T47D (cell line): ENCODE measurements at regions not wholly inside any gene's neighbourhood (a gene's known extent, or its start where the extent isn't known, plus 50 kb on each side); places are given as distances from the start of the nearest gene placed in this dataset.

Source experiments
- DNase-seq, 2 experiments: peaks; one replicate each; pipeline versions ENCODE4 v3.0.0 to v3.0.0-alpha.2; 2011 to 2012; ENCODE audit warnings: low read depth in 1 of 2, low spot score in 1 of 2
- JUND ChIP-seq: IDR thresholded peaks from 2 replicates; pipeline ENCODE4 v1.6.1; 2012; ENCODE audit warnings: low read depth
- in situ Hi-C: cut with HindIII; loops from 2 replicates; pipeline ENCODE4 v1.10.0; 2016; ENCODE audit warnings: low sequenced_read_pairs, low pct_unique_long_range_greater_than_20kb

DNA sequence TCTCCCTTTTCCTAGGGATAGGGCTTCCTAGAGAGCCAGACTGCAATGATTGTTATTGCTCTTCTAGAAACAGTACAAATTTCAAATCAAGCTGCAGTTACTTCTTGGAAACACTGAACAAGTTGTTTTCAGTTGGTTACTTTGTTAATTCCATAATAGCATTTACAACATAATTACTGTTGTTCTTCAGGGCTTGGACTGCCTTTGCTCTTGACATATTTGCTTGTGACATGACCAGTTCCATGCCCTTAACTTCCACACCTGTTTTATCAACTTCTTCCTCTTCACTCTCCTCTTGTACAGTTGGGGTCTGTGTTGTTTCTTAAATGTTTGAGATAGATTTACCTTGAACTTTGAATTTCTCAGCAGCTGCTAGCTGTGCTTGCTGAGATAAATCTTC lies 104.4 kb downstream of the SEC23IP start:
- in situ Hi-C loops: no loop called here
- no peak for TF ChIP-seq JUND
- DNase-seq: no peak

DNA sequence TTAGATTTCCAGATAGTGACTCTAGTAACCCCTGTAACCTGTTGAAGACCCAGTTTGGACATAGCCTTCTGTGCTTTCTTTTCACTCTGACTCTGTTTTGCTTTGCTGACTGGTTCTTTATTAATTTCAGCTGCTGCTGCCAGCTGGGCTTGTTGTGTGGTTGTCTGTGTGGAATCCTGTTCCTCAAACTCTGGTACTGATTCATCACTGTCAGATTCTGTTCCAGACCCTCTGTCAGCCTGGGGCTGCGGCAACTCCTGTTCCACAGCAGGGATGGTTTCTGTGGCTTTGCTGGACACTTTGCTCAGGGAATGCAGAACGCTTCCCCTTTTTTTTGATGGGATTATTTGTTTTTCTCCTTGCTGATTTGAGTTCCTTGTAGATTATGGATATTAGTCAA lies 104.9 kb downstream of the SEC23IP start:
- no peak for DNase-seq
- no peak for TF ChIP-seq JUND
- in situ Hi-C loops: no loop called here

DNA sequence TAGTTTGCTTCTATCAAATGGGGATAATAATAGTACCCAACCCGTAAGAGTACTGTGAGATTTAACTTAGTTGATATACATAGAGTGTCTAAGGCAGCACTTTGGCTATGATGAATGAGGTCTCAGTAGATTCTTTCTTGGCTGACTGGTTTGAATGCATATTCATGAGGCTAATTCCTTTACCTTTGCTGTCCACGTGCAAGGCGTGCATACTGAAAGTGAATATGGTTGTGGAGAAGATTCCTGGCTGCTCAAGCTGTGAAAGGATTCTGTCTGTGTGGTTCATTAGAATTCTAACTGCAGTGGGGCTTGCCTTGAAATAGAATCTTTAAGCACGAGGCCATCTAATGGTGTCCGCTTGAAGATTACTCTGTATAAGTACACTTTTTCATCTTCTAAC lies 110.3 kb downstream of the SEC23IP start:
- DNase-seq: no peak
- in situ Hi-C loops: no loop called here
- no peak for TF ChIP-seq JUND

DNA sequence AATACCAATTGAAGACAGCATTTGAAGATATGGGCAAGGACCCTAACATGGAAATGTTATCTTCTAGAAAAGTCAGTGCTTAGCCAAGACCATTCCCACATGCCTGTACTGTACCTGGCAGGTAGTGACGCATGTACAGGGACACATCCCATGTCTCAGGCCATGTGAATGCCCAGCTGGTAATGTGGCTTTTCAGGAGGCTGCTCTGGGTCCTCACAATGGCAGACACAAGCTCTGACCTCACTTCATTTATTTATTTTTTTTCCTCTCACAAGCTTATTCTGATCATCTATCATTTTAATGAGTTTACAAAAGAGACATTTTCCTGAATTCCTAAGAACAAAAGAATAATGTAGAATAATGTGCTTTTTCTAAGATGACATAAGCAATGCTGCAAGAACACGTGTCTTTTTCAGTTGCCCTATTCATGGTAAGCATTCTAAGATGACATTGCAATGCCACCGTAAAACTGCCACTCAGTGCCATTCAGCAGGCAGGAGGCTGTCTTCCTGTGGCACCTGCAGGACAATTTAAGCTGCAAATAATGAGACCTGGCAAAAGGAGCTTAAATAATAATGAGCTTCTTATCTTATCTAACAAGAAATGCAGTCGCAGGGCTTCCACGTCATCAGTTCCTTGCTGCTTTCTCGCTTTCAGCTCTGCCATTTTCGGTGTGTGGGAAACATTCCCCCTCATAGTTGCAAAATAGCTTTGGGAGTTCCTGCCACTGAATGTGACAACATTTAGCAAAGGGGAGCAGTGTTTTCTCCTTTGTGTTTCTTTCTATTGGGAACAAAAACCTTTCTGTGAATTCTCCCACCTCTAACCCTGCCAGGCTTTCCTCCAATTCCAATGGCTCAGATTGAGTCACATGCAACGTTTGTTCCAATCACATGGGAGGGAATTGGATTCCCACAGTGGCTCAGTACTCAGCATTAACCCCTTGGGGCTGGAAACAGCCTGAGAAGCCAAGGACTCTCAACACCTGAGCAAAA lies 113.0 kb downstream of the SEC23IP start:
- in situ Hi-C loops: no loop called here
- DNase-seq: no peak
- TF ChIP-seq JUND: no peak

DNA sequence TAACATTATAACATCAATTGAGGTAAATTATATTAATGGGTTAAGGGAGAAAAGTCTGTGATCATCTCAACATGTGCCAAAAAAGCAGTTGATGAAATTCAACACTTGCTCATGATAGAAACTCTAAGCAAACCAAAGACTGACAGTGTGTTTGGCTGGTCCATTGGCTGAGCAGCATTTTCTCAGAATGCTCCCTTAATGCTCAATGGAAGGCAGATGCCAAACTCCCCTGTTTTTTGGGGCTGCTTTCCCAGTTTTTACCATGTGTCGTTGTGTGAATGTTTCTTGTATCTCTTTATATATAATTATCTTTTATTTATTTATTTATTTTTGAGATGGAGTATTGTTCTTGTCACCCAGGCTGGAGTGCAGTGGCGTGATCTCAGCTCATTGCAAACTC lies 114.7 kb downstream of the SEC23IP start:
- no peak for TF ChIP-seq JUND
- in situ Hi-C loops: no loop called here
- DNase-seq: no peak

DNA sequence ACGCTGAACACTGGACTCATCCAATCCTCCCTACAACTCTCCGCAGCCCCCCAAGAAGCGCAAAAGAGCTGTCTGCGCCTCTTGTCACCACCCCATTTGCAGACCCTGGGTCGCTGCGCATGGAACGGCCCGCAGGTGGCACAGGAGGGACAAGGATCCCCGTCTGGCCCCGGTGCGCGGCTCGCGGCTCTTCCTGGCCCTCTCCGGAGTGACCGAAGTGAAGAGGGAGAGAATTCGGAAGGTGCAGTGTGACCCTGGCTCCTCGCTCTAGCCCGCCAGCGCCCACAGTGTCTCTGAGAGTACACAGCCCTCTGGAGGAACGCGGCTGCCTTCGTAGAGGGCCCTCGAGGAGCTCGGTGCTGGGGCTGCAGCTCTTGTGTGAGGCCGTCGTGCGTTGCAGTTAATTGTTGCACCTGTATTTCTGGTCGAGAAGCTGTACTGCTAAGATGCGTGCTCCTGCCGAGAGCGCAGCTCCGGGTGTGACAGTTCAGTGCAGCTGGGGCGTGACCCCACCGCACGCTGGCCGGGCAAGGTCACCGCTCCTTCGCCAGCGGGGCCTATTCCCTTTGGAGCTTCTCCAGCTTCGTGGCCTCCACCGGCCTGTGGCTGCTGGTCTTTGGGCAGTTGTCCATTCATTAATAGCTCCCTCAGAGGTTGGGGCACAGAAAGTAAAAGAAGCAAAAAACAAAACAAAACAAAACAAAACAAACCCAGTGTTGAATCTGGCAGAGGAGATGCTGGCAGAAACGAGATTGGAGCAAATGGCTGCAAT lies 119.0 kb downstream of the SEC23IP start:
- no peak for TF ChIP-seq JUND
- in situ Hi-C loops: no loop called here
- DNase-seq: peak in 1 of 2 experiments; percentile 10

DNA sequence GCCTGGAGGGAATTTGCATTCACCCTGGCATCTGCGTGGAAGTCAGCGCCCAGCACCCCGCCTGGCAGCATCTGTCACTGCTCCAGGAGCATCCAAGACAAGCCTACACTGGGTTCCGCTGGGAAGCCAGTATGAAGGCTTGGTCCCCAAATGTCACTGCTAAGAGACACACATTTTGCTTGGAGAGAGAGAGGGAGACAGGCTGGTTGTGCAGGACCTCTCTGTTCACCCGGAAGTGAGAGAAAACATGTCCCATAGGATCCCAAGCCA lies 119.5 kb downstream of the SEC23IP start:
- in situ Hi-C loops: no loop called here
- TF ChIP-seq JUND: no peak
- peak in 1 of 2 experiments; percentile 16 for DNase-seq

DNA sequence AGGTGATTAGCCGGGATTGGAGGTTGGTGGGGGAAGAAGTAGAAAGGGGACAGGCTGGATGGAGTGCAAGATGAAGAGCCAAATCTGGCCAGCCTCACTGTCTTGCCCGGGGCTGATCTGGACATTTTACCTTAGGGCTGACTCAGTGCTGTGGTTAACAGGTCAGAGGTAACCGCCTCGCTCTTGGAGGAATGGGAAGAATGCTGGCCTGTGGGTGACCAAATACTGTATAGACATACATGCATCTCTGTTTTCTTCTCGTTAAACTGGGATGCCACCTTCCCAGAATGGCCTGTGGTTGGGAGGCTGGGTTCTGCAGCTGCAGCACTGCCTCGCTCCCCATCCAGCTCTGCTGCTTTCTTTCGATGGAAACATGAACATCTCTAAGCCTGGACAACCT lies 120.0 kb downstream of the SEC23IP start:
- TF ChIP-seq JUND: no peak
- DNase-seq: peak in 1 of 2 experiments; percentile 62
- in situ Hi-C loops: no loop called here

DNA sequence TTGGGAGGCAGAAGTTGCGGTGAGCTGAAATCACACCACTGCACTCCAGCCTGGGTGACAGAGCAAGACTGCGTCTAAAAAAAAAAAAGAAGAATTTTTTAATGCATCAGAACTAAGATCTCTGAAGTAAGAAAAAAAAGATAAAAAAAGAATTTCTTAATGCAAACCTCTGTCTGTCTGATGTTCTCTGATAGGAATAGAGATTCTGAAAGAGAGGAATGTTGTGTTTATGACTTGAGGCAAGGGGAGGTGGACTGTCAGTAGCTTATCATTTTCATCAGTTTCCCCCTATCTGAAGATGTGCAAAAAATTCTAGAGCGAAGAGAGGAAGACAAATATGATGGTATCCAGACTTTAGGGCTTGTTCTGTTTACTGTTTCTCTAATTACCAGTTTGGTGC lies 121.5 kb downstream of the SEC23IP start:
- DNase-seq: no peak
- in situ Hi-C loops: no loop called here
- no peak for TF ChIP-seq JUND

DNA sequence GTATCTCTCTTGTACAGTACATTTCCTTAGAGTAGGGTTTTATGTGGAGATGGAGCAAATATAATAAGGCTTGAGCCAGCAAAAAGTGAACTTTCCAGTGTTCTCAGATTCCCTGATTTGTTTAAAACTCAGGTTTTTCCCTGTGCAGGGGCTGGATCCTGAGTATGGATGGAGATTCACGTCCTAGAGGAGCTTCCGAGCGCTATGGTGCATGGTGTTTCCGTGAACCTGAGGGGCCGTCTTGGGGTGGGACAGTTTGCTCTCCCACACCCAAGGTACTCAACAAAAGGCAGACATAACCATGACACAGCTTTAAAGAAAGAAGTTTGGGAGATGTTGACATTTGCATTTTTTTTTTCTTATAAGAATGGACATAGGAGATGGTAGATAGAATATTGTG lies 122.5 kb downstream of the SEC23IP start:
- in situ Hi-C loops: no loop called here
- no peak for TF ChIP-seq JUND
- DNase-seq: no peak

DNA sequence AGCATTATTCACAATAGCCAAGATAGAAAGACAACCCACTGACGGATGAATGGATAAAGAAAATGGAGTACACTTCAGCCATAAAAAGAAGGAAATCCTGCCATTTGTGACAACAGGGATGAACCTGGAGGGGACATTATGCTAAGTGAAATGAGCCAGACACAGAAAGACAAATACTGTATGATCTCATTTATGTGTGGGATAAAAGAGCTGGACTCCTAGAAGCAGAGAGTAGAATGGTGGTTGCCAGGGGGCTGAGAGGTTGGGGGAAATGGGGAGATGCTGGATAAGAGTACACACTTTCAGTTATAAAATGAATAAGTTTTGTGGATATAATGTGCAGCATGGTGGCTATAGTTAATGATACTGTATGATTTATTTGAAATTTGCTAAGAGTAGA lies 124.4 kb downstream of the SEC23IP start:
- no peak for TF ChIP-seq JUND

DNA sequence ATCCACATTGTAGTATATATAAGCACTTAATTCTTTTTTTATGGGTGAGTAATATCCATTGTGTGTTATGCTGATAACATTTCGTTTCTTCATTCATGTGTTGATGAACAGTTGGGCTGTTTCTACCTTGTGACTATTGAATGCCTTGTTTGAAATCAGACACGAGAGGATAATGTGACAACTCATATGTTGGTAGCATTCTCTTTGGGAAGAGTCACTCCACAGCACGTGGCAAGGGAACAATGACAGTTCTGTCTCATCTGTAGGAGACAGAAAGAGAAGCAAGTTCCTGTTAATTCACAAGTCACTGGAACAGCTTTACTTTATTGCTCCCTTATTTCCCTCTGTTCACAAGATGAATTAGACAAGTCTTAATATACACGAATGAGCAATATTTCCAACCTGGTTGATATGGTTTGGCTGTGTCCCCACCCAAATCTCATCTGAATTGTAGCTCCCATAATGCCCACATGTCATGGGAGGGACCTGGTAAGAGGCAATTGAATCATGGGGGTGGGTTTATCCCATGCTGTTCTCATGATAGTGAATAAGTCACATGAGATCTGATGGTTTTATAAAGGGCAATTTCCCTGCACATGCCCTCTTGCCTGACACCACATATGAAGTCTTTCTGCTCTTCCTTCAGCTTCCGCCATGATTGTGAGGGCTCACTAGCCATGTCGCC lies 125.3 kb downstream of the SEC23IP start:
- DNase-seq: no peak
- in situ Hi-C loops: no loop called here
- TF ChIP-seq JUND: no peak

More for the DNA sequence above, 124.4 kb downstream of the SEC23IP start:
- in situ Hi-C loops: no loop called here
- DNase-seq: no peak

DNA sequence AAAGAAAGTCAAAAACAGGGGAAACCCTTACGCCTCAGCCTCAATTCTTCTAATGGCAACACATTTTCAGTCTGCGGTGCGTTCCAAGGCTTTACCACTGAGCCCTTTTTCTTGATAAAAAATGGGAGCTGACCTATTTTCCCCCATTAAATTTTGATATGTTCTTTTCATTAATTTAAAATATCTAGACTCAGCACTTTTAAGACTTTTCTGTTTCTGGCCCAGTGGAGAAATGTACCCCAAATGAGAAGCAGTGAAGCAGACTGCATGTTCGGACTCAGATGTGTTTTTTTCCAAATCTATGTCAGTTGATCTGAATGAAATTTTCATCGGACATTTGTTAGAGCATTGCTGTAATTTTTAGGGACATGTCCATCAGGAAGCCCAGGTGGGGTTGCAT lies 126.2 kb downstream of the SEC23IP start:
- no peak for TF ChIP-seq JUND
- in situ Hi-C loops: no loop called here
- DNase-seq: no peak
